Activated T-helper 1 cell treated with Interleukin-2 at 50 U/mL for 16 hours (primary cell): ENCODE measurements at regions not wholly inside any gene's neighbourhood (a gene's known extent, or its start where the extent isn't known, plus 50 kb on each side); places are given as distances from the start of the nearest gene placed in this dataset.

Source experiments
- DNase-seq: peaks from one replicate; pipeline ENCODE4 v3.0.0-alpha.2; 2020; ENCODE audit warnings: low read depth

- DNase-seq, result no peak
Measured at GRCh38 chr18:39991696-39992265, 1963.3 kb upstream of the PIK3C3 start.

- DNase-seq, result no peak
Measured at GRCh38 chr18:39990540-39990939, 1964.5 kb upstream of the PIK3C3 start.

- DNase-seq, result no peak
Measured at GRCh38 chr18:39976771-39977170, 1978.3 kb upstream of the PIK3C3 start.

GRCh38 chr18:39972521-39972920 lies 1982.5 kb upstream of the PIK3C3 start:
- DNase-seq, result no peak

- no peak for DNase-seq
Measured at GRCh38 chr18:39969803-39970494, 1985.1 kb upstream of the PIK3C3 start.

- DNase-seq, result no peak
Measured at GRCh38 chr18:39966275-39966674, 1988.8 kb upstream of the PIK3C3 start.

GRCh38 chr18:39962546-39962945 lies 1992.5 kb upstream of the PIK3C3 start:
- no peak for DNase-seq

- DNase-seq, result no peak
Measured at GRCh38 chr18:39960550-39960949, 1994.5 kb upstream of the PIK3C3 start.

GRCh38 chr18:39959839-39960238 lies 1995.2 kb upstream of the PIK3C3 start:
- no peak for DNase-seq

- no peak for DNase-seq
Measured at GRCh38 chr18:39958876-39959275, 1996.2 kb upstream of the PIK3C3 start.

- no peak for DNase-seq
Measured at GRCh38 chr18:39952816-39953215, 2002.2 kb upstream of the PIK3C3 start.

GRCh38 chr18:39951142-39951720 lies 2003.8 kb upstream of the PIK3C3 start:
- DNase-seq, result no peak

- no peak for DNase-seq
Measured at GRCh38 chr18:39946623-39947061, 2008.4 kb upstream of the PIK3C3 start.

GRCh38 chr18:39945076-39945475 lies 2010.0 kb upstream of the PIK3C3 start:
- no peak for DNase-seq

- DNase-seq, result no peak
Measured at GRCh38 chr18:39942702-39943101, 2012.3 kb upstream of the PIK3C3 start.

- no peak for DNase-seq
Measured at GRCh38 chr18:39938676-39939608, 2016.1 kb upstream of the PIK3C3 start.

- no peak for DNase-seq
Measured at GRCh38 chr18:39935598-39935997, 2019.4 kb upstream of the PIK3C3 start.

- DNase-seq, result no peak
Measured at GRCh38 chr18:39918847-39919246, 2036.2 kb upstream of the PIK3C3 start.

- DNase-seq, result no peak
Measured at GRCh38 chr18:39913672-39914366, 2041.2 kb upstream of the PIK3C3 start.

- DNase-seq, result no peak
Measured at GRCh38 chr18:39911716-39912115, 2043.3 kb upstream of the PIK3C3 start.

- DNase-seq, result no peak
Measured at GRCh38 chr18:39909706-39910105, 2045.3 kb upstream of the PIK3C3 start.

GRCh38 chr18:39886136-39886535 lies 2068.9 kb upstream of the PIK3C3 start:
- DNase-seq, result no peak
